ENCODE measurements at regions not wholly inside any gene's neighbourhood (a gene's known extent, or its start where the extent isn't known, plus 50 kb on each side); places are given as distances from the start of the nearest gene placed in this dataset.

DNA sequence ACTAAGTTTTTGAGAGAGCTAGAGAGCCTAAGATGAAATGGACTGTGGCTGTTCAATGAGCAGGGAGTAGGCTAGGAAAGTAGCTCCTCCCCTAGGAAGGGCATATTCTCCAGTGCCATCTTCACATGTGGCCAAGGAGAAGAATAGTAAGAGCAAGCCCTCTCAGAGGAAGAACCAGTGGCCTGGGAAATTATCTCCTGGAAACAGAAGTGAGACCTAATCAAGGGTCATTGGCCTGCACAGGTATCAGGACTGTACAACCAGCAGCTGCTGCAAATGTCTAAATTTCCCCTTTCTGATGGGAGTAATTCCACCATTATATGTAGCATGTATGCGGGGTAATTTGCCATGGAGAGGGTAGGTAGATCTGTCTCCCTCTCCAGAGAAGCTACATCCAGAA is 334.8 kb upstream of the RASGEF1B start:
- Mint-ChIP-seq H3K27me3 (ENCODE audit: low read depth) (peaks cover 11% of the 10 kb centered on the region), H3K9me3 (ENCODE audit: low read depth) (no peaks in the 10 kb centered on the region), H3K4me1 (ENCODE audit: low read depth) (peaks cover 12% of the 10 kb centered on the region), H3K36me3 (ENCODE audit: low read depth) (no peaks in the 10 kb centered on the region), H3K27ac (ENCODE audit: unreplicated experiment) (no peak overlapping the region), H3K4me3 (ENCODE audit: unreplicated experiment) (no peak overlapping the region)
- no peak for DNase-seq (ENCODE audit: low spot score)
- TF ChIP-seq, protein P1, sequence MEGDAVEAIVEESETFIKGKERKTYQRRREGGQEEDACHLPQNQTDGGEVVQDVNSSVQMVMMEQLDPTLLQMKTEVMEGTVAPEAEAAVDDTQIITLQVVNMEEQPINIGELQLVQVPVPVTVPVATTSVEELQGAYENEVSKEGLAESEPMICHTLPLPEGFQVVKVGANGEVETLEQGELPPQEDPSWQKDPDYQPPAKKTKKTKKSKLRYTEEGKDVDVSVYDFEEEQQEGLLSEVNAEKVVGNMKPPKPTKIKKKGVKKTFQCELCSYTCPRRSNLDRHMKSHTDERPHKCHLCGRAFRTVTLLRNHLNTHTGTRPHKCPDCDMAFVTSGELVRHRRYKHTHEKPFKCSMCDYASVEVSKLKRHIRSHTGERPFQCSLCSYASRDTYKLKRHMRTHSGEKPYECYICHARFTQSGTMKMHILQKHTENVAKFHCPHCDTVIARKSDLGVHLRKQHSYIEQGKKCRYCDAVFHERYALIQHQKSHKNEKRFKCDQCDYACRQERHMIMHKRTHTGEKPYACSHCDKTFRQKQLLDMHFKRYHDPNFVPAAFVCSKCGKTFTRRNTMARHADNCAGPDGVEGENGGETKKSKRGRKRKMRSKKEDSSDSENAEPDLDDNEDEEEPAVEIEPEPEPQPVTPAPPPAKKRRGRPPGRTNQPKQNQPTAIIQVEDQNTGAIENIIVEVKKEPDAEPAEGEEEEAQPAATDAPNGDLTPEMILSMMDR (IDR thresholded peaks at IDR 0.05): no peak

DNA sequence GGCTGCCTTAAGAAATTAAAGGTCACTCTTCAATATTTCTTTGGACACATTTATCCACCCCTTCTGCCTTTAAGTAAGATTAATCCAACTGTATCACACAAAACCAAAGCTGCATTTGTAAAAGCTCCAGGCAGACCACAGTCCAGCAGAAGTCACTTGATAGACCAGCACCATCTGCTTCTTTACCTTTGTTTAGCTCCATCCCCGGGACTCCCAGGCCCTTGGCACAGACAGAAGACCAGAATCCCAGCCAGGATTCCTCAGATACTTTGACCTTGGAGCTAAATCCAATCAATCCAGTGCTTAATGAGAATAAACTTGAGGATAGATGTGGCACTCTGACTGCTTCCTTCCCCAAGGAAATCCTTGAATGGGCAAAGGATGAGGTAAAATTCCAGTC is 333.1 kb upstream of the RASGEF1B start:
- Mint-ChIP-seq H3K36me3 (ENCODE audit: low read depth) (no peaks in the 10 kb centered on the region), H3K27me3 (ENCODE audit: low read depth) (peaks cover 11% of the 10 kb centered on the region), H3K9me3 (ENCODE audit: low read depth) (peaks cover 4% of the 10 kb centered on the region), H3K27ac (ENCODE audit: unreplicated experiment) (no peak overlapping the region), H3K4me1 (ENCODE audit: low read depth) (peaks cover 12% of the 10 kb centered on the region), H3K4me3 (ENCODE audit: unreplicated experiment) (no peak overlapping the region)
- TF ChIP-seq, protein P1 (IDR thresholded peaks at IDR 0.05): no peak
- no peak for DNase-seq (ENCODE audit: low spot score)

DNA sequence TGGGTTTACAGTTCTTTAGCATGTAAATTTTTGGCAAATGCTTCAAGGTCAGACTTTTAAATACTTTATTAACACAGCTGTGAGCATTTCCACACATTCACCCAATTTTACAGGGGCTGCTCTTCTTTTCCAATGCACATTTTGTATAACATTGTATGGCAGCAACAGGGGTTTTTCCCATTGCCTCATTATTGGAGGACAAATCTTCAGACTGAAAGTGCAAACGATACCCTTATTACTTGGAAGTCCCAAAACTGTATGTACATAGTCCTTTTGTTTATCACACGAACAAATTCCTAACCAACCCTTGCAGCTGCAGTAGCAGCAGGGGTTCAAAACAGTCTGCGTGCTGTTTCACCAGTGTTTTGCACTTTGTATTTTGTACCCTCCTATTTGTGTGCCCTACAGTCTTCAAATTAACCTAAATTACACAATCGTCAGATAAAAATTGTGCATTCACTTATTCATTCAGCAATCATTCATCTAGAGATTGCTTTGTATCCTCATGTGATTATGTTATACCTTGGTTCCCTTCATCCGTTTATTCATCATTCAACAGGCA is 330.7 kb upstream of the RASGEF1B start:
- no peak overlapping the region for H3K27ac Mint-ChIP-seq (ENCODE audit: unreplicated experiment)
- peaks cover 15% of the 10 kb centered on the region for H3K27me3 Mint-ChIP-seq (ENCODE audit: low read depth)
- TF ChIP-seq, protein P1 (IDR thresholded peaks at IDR 0.05): no peak
- H3K4me3 Mint-ChIP-seq (ENCODE audit: unreplicated experiment): no peak overlapping the region
- H3K9me3 Mint-ChIP-seq (ENCODE audit: low read depth): peaks cover 4% of the 10 kb centered on the region
- H3K4me1 Mint-ChIP-seq (ENCODE audit: low read depth): peaks cover under 1% of the 10 kb centered on the region
- DNase-seq (ENCODE audit: low spot score): no peak
- H3K36me3 Mint-ChIP-seq (ENCODE audit: low read depth): no peaks in the 10 kb centered on the region

DNA sequence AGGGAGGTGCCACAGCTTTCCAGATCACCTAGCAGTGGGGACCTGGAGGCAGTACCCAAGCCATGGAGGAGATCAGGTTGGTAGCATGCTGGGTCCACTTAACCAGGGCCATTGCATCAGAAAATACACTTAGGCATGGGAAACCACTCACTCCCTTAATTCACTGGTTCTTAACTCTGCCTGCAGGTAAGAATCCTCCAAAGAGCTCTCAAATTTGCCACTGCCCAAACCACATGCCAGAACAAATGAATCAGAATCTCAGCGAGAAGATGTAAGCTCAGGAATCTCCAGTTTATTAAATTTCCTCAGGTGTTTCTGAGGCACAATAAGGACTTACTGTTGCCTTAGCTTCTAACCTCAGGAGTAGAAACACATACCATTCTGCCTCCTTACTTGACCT is 327.7 kb upstream of the RASGEF1B start:
- H3K4me3 Mint-ChIP-seq (ENCODE audit: unreplicated experiment): no peak overlapping the region
- DNase-seq (ENCODE audit: low spot score): no peak
- H3K36me3 Mint-ChIP-seq (ENCODE audit: low read depth): no peaks in the 10 kb centered on the region
- no peak overlapping the region for H3K27ac Mint-ChIP-seq (ENCODE audit: unreplicated experiment)
- no peaks in the 10 kb centered on the region for H3K4me1 Mint-ChIP-seq (ENCODE audit: low read depth)
- TF ChIP-seq, protein P1 (IDR thresholded peaks at IDR 0.05): no peak
- H3K27me3 Mint-ChIP-seq (ENCODE audit: low read depth): peaks cover 19% of the 10 kb centered on the region
- H3K9me3 Mint-ChIP-seq (ENCODE audit: low read depth): peaks cover 4% of the 10 kb centered on the region

DNA sequence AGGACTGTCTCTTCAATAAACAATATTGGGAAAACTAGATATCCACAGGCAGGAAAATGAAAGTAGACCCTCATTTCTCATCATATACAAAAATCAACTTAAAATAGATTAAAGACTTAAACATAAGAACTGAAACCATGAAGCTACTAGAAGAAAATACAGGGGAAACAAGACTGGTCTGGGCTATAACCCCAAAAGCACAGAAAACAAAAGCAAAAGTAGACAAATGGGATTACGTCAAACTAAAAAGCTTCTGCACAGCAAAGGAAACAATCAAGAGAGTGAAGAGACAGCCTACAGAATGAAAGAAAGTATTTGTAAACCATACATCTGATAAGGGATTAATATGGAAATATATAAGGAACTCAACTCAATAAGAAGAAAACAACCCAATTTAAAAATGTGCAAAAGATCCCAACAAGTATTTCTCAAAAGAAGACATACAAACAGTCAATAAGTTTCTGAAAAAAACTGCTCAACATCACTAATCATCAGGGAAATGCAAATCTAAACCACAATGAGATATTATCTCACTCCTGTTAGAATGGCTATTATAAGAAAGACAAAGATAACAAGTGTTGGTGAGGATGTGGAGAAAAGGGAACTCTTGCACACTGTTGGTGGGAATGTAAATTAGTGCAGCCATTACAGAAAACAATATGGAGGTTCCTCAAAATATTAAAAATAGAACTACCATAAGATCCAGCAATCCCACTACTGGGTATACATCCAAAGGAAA is 325.3 kb upstream of the RASGEF1B start:
- peaks cover 14% of the 10 kb centered on the region for H3K27me3 Mint-ChIP-seq (ENCODE audit: low read depth)
- H3K27ac Mint-ChIP-seq (ENCODE audit: unreplicated experiment): no peak overlapping the region
- peaks cover 4% of the 10 kb centered on the region for H3K9me3 Mint-ChIP-seq (ENCODE audit: low read depth)
- H3K36me3 Mint-ChIP-seq (ENCODE audit: low read depth): no peaks in the 10 kb centered on the region
- no peaks in the 10 kb centered on the region for H3K4me1 Mint-ChIP-seq (ENCODE audit: low read depth)
- DNase-seq (ENCODE audit: low spot score): no peak
- no peak overlapping the region for H3K4me3 Mint-ChIP-seq (ENCODE audit: unreplicated experiment)
- TF ChIP-seq, protein P1 (IDR thresholded peaks at IDR 0.05): no peak

All from chondrocyte (in vitro differentiated cells).